Epithelial cell of esophagus (primary cell): ENCODE measurements at regions not wholly inside any gene's neighbourhood (a gene's known extent, or its start where the extent isn't known, plus 50 kb on each side); places are given as distances from the start of the nearest gene placed in this dataset.

Source experiments
- DNase-seq: peaks from one replicate; pipeline ENCODE4 v3.0.0; 2010; ENCODE audit warnings: low read depth
- H3K4me3 ChIP-seq: 2 replicates; pipeline ENCODE4 v1.5.1; 2011; ENCODE audit warnings: mild to moderate bottlenecking, low read length, control low read depth
- CTCF ChIP-seq: IDR thresholded peaks from 2 replicates; pipeline ENCODE4 v1.5.1; 2011; ENCODE audit warnings: low read depth, mild to moderate bottlenecking, low read length, control low read depth, inconsistent platforms; ENCODE audit not compliant: insufficient read depth; ENCODE audit errors: missing control alignments

- TF ChIP-seq CTCF: no peak
- DNase-seq: no peak
- H3K4me3 ChIP-seq: no peak overlapping the region
Measured at GRCh38 chr3:194971009-194971408, 285.3 kb downstream of the FAM43A start.

- H3K4me3 ChIP-seq: no peak overlapping the region
- DNase-seq: no peak
- no peak for TF ChIP-seq CTCF
Measured at GRCh38 chr3:194971965-194972364, 286.3 kb downstream of the FAM43A start.

- no peak for DNase-seq
- no peak overlapping the region for H3K4me3 ChIP-seq
- TF ChIP-seq CTCF: no peak
Measured at GRCh38 chr3:194972641-194973040, 287.0 kb downstream of the FAM43A start.

GRCh38 chr3:194973366-194974000, 287.8 kb downstream of the FAM43A start:
- no peak overlapping the region for H3K4me3 ChIP-seq
- no peak for DNase-seq
- no peak for TF ChIP-seq CTCF

- H3K4me3 ChIP-seq: no peak overlapping the region
- no peak for TF ChIP-seq CTCF
- DNase-seq: no peak
Measured at GRCh38 chr3:194974468-194975135, 288.9 kb downstream of the FAM43A start.

GRCh38 chr3:194976049-194976451, 290.4 kb downstream of the FAM43A start:
- TF ChIP-seq CTCF: no peak
- no peak for DNase-seq
- H3K4me3 ChIP-seq: no peak overlapping the region

- no peak overlapping the region for H3K4me3 ChIP-seq
- DNase-seq: no peak
- TF ChIP-seq CTCF: no peak
Measured at GRCh38 chr3:194976874-194977273, 291.2 kb downstream of the FAM43A start.
